ENCODE measurements at regions not wholly inside any gene's neighbourhood (a gene's known extent, or its start where the extent isn't known, plus 50 kb on each side); places are given as distances from the start of the nearest gene placed in this dataset.

DNA sequence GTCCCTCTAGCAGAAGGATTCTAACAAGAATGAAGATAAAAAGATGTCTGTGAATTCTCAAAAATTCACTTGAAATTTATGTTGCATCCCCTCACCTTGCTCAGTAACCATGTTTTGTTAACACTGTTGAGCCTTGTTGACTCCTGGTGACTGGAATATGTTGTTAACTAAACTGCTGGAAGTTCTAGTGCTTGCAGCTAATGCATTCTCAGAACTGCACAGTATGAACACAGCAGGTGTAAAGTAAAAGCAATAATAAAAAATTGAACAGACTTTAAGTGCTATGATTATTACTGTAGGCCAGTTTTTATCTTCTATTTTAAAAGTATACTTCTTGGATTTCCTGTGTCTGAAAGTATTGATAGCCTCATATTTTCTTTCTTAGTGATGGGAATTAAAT lies 388.7 kb upstream of the PTPRD start:
- no peaks in the 10 kb centered on the region for H3K79me2 ChIP-seq (ENCODE audit: control insufficient read depth, insufficient read depth, low read length)
- H3K4me1 ChIP-seq (ENCODE audit: control insufficient read depth in 2 of 2, insufficient read depth in 2 of 2, low read length in 2 of 2): no peaks in the 10 kb centered on the region
- peaks cover 0 to 2% (median 0%) of the 10 kb centered on the region in 3 donors for H3K9me3 ChIP-seq (ENCODE audit: control extremely low read depth in 1 of 3, control insufficient read depth in 2 of 3, insufficient read depth in 1 of 3, low read length in 2 of 3)
- Mint-ChIP-seq H3K4me1 (no peaks in the 10 kb centered on the region), H3K27ac (no peak overlapping the region), H3K4me3 (no peak overlapping the region), H3K9me3 (ENCODE audit: insufficient read depth) (no peaks in the 10 kb centered on the region), H3K27me3 (no peaks in the 10 kb centered on the region)
- no peak overlapping the region for H3K4me3 ChIP-seq (ENCODE audit: control extremely low read depth in 1 of 5, extremely low read depth in 1 of 5, insufficient read depth in 1 of 5, low read depth in 2 of 5, low read length in 4 of 5)
- DNase-seq (no peak), ATAC-seq (ENCODE audit: low read depth) (no peak)
- TF ChIP-seq, protein P1, sequence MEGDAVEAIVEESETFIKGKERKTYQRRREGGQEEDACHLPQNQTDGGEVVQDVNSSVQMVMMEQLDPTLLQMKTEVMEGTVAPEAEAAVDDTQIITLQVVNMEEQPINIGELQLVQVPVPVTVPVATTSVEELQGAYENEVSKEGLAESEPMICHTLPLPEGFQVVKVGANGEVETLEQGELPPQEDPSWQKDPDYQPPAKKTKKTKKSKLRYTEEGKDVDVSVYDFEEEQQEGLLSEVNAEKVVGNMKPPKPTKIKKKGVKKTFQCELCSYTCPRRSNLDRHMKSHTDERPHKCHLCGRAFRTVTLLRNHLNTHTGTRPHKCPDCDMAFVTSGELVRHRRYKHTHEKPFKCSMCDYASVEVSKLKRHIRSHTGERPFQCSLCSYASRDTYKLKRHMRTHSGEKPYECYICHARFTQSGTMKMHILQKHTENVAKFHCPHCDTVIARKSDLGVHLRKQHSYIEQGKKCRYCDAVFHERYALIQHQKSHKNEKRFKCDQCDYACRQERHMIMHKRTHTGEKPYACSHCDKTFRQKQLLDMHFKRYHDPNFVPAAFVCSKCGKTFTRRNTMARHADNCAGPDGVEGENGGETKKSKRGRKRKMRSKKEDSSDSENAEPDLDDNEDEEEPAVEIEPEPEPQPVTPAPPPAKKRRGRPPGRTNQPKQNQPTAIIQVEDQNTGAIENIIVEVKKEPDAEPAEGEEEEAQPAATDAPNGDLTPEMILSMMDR (IDR thresholded peaks at IDR 0.05): no peak
- TF ChIP-seq EZH2 (IDR thresholded peaks at IDR 0.05; ENCODE audit: borderline replicate concordance, insufficient read depth, low read depth, low read length, poor library complexity, severe bottlenecking): no peak
- intact Hi-C loops (cut with micrococcal nuclease): no loop called here
- ChIA-PET CTCF (no interaction called here), POLR2A (no interaction called here)
- no peak overlapping the region for H3K9ac ChIP-seq (ENCODE audit: low read length)
- H4K20me1 ChIP-seq (ENCODE audit: control insufficient read depth, insufficient read depth, low read length, poor library complexity, severe bottlenecking): no peaks in the 10 kb centered on the region
- H3K27ac ChIP-seq (ENCODE audit: low read length in 2 of 2): no peak overlapping the region
- H3K27me3 ChIP-seq (replicated peaks in 1 of 4; ENCODE audit: control extremely low read depth in 1 of 4, control insufficient read depth in 3 of 4, insufficient read depth in 4 of 4, low read length in 3 of 4): no peaks in the 10 kb centered on the region
- H3K4me2 ChIP-seq (replicated peaks; ENCODE audit: low read depth, low read length, poor library complexity, severe bottlenecking): no peak overlapping the region
- H2AFZ ChIP-seq (ENCODE audit: insufficient read depth, low read depth, low read length, poor library complexity, severe bottlenecking): no peak overlapping the region
- no peaks in the 10 kb centered on the region for H3K36me3 ChIP-seq (replicated peaks in 1 of 2; ENCODE audit: control extremely low read depth in 1 of 2, control insufficient read depth in 1 of 2, extremely low read depth in 1 of 2, insufficient read depth in 2 of 2, low read length in 1 of 2)

DNA sequence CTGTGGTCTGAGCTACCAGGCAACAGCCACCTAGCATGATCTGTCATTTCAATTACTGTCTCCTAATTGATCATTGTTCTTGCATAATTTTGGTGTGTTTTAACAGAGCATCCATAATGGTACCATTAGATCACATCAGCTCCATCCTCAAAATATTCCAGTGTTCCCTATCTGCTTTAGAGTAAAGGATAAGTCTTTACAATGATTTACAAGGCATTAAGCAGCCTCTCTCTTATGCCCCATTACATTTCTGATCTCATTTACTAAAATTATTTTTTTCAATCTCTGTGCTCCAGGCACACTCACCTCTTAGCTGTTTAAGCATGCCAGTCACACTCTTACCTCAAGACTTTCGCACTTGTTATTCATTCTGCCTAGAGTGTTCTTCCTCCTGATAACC lies 389.9 kb upstream of the PTPRD start:
- POLR2A ChIA-PET: no interaction called here
- Histone ChIP-seq H3K9ac (ENCODE audit: low read length) (no peak overlapping the region), H3K36me3 (replicated peaks in 1 of 2; ENCODE audit: control extremely low read depth in 1 of 2, control insufficient read depth in 1 of 2, extremely low read depth in 1 of 2, insufficient read depth in 2 of 2, low read length in 1 of 2) (no peaks in the 10 kb centered on the region), H3K27ac (ENCODE audit: low read length in 2 of 2) (no peak overlapping the region), H3K4me1 (ENCODE audit: control insufficient read depth in 2 of 2, insufficient read depth in 2 of 2, low read length in 2 of 2) (no peaks in the 10 kb centered on the region), H4K20me1 (ENCODE audit: control insufficient read depth, insufficient read depth, low read length, poor library complexity, severe bottlenecking) (no peaks in the 10 kb centered on the region), H3K27me3 (replicated peaks in 1 of 4; ENCODE audit: control extremely low read depth in 1 of 4, control insufficient read depth in 3 of 4, insufficient read depth in 4 of 4, low read length in 3 of 4) (no peaks in the 10 kb centered on the region), H3K4me3 (ENCODE audit: control extremely low read depth in 1 of 5, extremely low read depth in 1 of 5, insufficient read depth in 1 of 5, low read depth in 2 of 5, low read length in 4 of 5) (no peak overlapping the region), H3K9me3 (ENCODE audit: control extremely low read depth in 1 of 3, control insufficient read depth in 2 of 3, insufficient read depth in 1 of 3, low read length in 2 of 3) (no peaks in the 10 kb centered on the region), H3K4me2 (replicated peaks; ENCODE audit: low read depth, low read length, poor library complexity, severe bottlenecking) (no peak overlapping the region), H2AFZ (ENCODE audit: insufficient read depth, low read depth, low read length, poor library complexity, severe bottlenecking) (no peak overlapping the region), H3K79me2 (ENCODE audit: control insufficient read depth, insufficient read depth, low read length) (no peaks in the 10 kb centered on the region)
- no peak overlapping the region for H3K27ac Mint-ChIP-seq
- TF ChIP-seq EZH2 (IDR thresholded peaks at IDR 0.05; ENCODE audit: borderline replicate concordance, insufficient read depth, low read depth, low read length, poor library complexity, severe bottlenecking): no peak
- TF ChIP-seq, protein P1 (IDR thresholded peaks at IDR 0.05): no peak
- H3K4me1 Mint-ChIP-seq: no peaks in the 10 kb centered on the region
- no peak for ATAC-seq (ENCODE audit: low read depth)
- no peak for DNase-seq
- CTCF ChIA-PET: no interaction called here
- intact Hi-C loops (cut with micrococcal nuclease): no loop called here
- H3K4me3 Mint-ChIP-seq: no peak overlapping the region
- H3K9me3 Mint-ChIP-seq (ENCODE audit: insufficient read depth): no peaks in the 10 kb centered on the region
- no peaks in the 10 kb centered on the region for H3K27me3 Mint-ChIP-seq
- 0% methylated on average over 1 of the region's 1 CpG for WGBS (ENCODE audit: insufficient coverage)

All from B cell (primary cell).